SK-N-SH (cell line): ENCODE measurements at regions not wholly inside any gene's neighbourhood (a gene's known extent, or its start where the extent isn't known, plus 50 kb on each side); places are given as distances from the start of the nearest gene placed in this dataset.
A peak's percentile ranks its signal among the peaks of the same experiment; 100 is the strongest.

Source experiments
- CTCF ChIA-PET: fragments of 300-600, 350-600 bp; formaldehyde crosslinking; extraction: SDS; loops from one replicate; lab custom pipeline; 2021; lab: Yijun Ruan, JAX
- POLR2A ChIA-PET: fragments of 350-600 bp; sonication (Branson Sonifier 250); formaldehyde crosslinking; extraction: SDS; loops from one replicate; lab custom pipeline; 2020; ENCODE audit warnings: antibody characterized with exemption, inconsistent platforms; lab: Yijun Ruan, JAX
- DNase-seq: peaks from one replicate; pipeline ENCODE4 v3.0.0; 2012
- H2AFZ ChIP-seq: fragments of 200-600 bp; sonication (generic); 2 replicates; pipeline ENCODE4 v1.8.1; 2016; ENCODE audit warnings: antibody characterized with exemption, mild to moderate bottlenecking, low read depth
- H3F3A ChIP-seq: fragments of 200-600 bp; sonication (generic); replicated peaks from 2 replicates; pipeline ENCODE3; 2016; ENCODE audit warnings: antibody characterized with exemption, mild to moderate bottlenecking; ENCODE audit not compliant: insufficient read depth
- H3K27ac ChIP-seq, 2 experiments: fragments of 200-500 bp in 1 of 2; fragments of 200-600 bp in 1 of 2; sonication (Bioruptor generic) in 1 of 2; sonication (generic), shearing (Covaris generic) in 1 of 2; 2 replicates each; pipeline versions ENCODE4 v1.5.1 to v1.6.1; 2014 to 2016; ENCODE audit warnings: low read depth in 2 of 2, inconsistent platforms in 1 of 2, low read length in 1 of 2, mild to moderate bottlenecking in 1 of 2, mixed read lengths in 1 of 2
- H3K27me3 ChIP-seq: fragments of 200-600 bp; sonication (generic), shearing (Covaris generic); 2 replicates; pipeline ENCODE4 v1.6.1; 2016; ENCODE audit warnings: mixed run types; ENCODE audit not compliant: insufficient read depth
- H3K36me3 ChIP-seq, 2 experiments: fragments of 200-500 bp in 1 of 2; fragments of 200-600 bp in 1 of 2; sonication (Bioruptor generic) in 1 of 2; sonication (generic) in 1 of 2; replicated peaks in 1 of 2; 2 replicates each; pipeline versions ENCODE3 to v1.5.1; 2014 to 2016; ENCODE audit warnings: low read length in 1 of 2, mild to moderate bottlenecking in 1 of 2; ENCODE audit not compliant: insufficient read depth in 2 of 2, control insufficient read depth in 1 of 2
- H3K4me1 ChIP-seq, 2 experiments: fragments of 200-500 bp in 1 of 2; fragments of 200-600 bp in 1 of 2; sonication (Bioruptor generic) in 1 of 2; sonication (generic), shearing (Covaris generic) in 1 of 2; 2 replicates each; pipeline versions ENCODE4 v1.5.1 to v1.6.1; 2014 to 2016; ENCODE audit warnings: low read depth in 1 of 2, low read length in 1 of 2, mixed run types in 1 of 2; ENCODE audit not compliant: insufficient read depth in 2 of 2, control insufficient read depth in 1 of 2
- H3K4me2 ChIP-seq: fragments of 200-600 bp; sonication (generic), shearing (Covaris generic); 2 replicates; pipeline ENCODE4 v1.6.1; 2017; ENCODE audit warnings: mixed run types
- H3K4me3 ChIP-seq, 2 experiments: fragments of 200-500 bp in 1 of 2; fragments of 200-600 bp in 1 of 2; sonication (Bioruptor generic) in 1 of 2; sonication (generic), shearing (Covaris generic) in 1 of 2; 2 replicates each; pipeline versions ENCODE4 v1.5.1 to v1.8.1; 2014 to 2016; ENCODE audit warnings: low read depth in 2 of 2, inconsistent platforms in 1 of 2, low read length in 1 of 2, mild to moderate bottlenecking in 1 of 2, mixed read lengths in 1 of 2, moderate library complexity in 1 of 2
- H3K79me2 ChIP-seq: fragments of 200-600 bp; sonication (generic); 2 replicates; pipeline ENCODE4 v1.8.1; 2017; ENCODE audit warnings: mild to moderate bottlenecking; ENCODE audit not compliant: insufficient read depth
- H3K9ac ChIP-seq: fragments of 200-600 bp; sonication (generic); 2 replicates; pipeline ENCODE4 v1.6.1; 2017; ENCODE audit warnings: mixed run types
- H3K9me2 ChIP-seq: fragments of 200-600 bp; sonication (generic); 2 replicates; pipeline ENCODE4 v1.6.1; 2017; ENCODE audit warnings: mixed run types
- H3K9me3 ChIP-seq: fragments of 200-600 bp; sonication (generic); 2 replicates; pipeline ENCODE4 v1.6.1; 2017; ENCODE audit warnings: mixed run types, mild to moderate bottlenecking, moderate library complexity
- H4K20me1 ChIP-seq: fragments of 200-600 bp; sonication (generic); 2 replicates; pipeline ENCODE4 v1.6.1; 2017; ENCODE audit warnings: mild to moderate bottlenecking, mixed run types; ENCODE audit not compliant: insufficient read depth
- CTCF ChIP-seq: fragments of 200-600 bp; sonication (generic); IDR thresholded peaks from 2 replicates; pipeline ENCODE4 v1.6.1; 2017; ENCODE audit warnings: antibody characterized with exemption, mild to moderate bottlenecking, moderate library complexity
- EP300 ChIP-seq, 2 experiments: IDR thresholded peaks; 2 replicates each; pipeline versions ENCODE4 v1.4.0 to v1.6.1; 2012; ENCODE audit warnings: borderline replicate concordance in 1 of 2, low read depth in 1 of 2, low read length in 1 of 2
- FOSL2 ChIP-seq: IDR thresholded peaks from 2 replicates; pipeline ENCODE4 v1.4.0; 2012; ENCODE audit warnings: low read depth, mild to moderate bottlenecking, moderate library complexity, borderline replicate concordance
- GATA2 ChIP-seq: sonication (generic); formaldehyde crosslinking; IDR thresholded peaks from 2 replicates; pipeline ENCODE4 v1.5.0; 2020; ENCODE audit warnings: mild to moderate bottlenecking, missing genetic modification reagents
- IRF3 ChIP-seq: fragments of 150-350 bp; IDR thresholded peaks from 2 replicates; pipeline ENCODE4 v1.6.1; 2016; ENCODE audit warnings: mild to moderate bottlenecking, low read depth, low read length
- NFIC ChIP-seq: IDR thresholded peaks from 2 replicates; pipeline ENCODE4 v1.4.0; 2012; ENCODE audit warnings: borderline replicate concordance
- POLR2AphosphoS5 ChIP-seq: IDR thresholded peaks from 2 replicates; pipeline ENCODE4 v1.6.1; 2012; ENCODE audit warnings: low read depth, low read length
- TCF12 ChIP-seq: IDR thresholded peaks from 2 replicates; pipeline ENCODE4 v1.4.0; 2012
- USF2 ChIP-seq: fragments of 150-350 bp; IDR thresholded peaks from 2 replicates; pipeline ENCODE4 v1.6.1; 2017; ENCODE audit warnings: antibody characterized with exemption, low read length, low read depth, borderline replicate concordance
- WGBS: methylation state at CpG from one replicate; pipeline ENCODE4 v1.1.6; 2017; ENCODE audit warnings: low lambda C conversion rate; 5-methylcytosine and 5-hydroxymethylcytosine counted together
- TF ChIP-seq, protein P1 (sequence below): IDR thresholded peaks from 2 replicates; pipeline ENCODE4 v1.4.0; 2012; ENCODE audit warnings: low read depth

GRCh38 chr6:159103396-159104162 lies 58.8 kb upstream of the TAGAP start:
- Histone ChIP-seq H3K9me2 (no peaks in the 10 kb centered on the region), H3K4me2 (no peak overlapping the region), H3K79me2 (no peaks in the 10 kb centered on the region), H3K4me1 (peaks cover 0 to 4% of the 10 kb centered on the region in 2 experiments; a peak in 1 of 4 replicates), H3K9me3 (no peaks in the 10 kb centered on the region), H4K20me1 (no peaks in the 10 kb centered on the region), H3F3A (no peaks in the 10 kb centered on the region), H3K36me3 (no peaks in the 10 kb centered on the region), H2AFZ (no peak overlapping the region), H3K9ac (no peak overlapping the region), H3K27ac (no peak overlapping the region), H3K4me3 (peak overlapping the region in 1 of 2 experiments; percentile 19; a peak in 1 of 4 replicates), H3K27me3 (peaks cover 5% of the 10 kb centered on the region; the same call in 1 of the 2 replicates)
- 60% methylated on average over 17 of the region's 18 CpGs for WGBS
- no peak for DNase-seq
- TF ChIP-seq IRF3 (no peak), USF2 (no peak), EP300 (IDR thresholded peaks at IDR 0.05; ENCODE audit: borderline replicate concordance in 1 of 2, low read depth in 1 of 2, low read length in 1 of 2) (no peak), GATA2 (CRISPR knock-in tag) (no peak), TCF12 (no peak), POLR2AphosphoS5 (no peak), NFIC (no peak), CTCF (no peak), FOSL2 (no peak)
- TF ChIP-seq, protein P1, sequence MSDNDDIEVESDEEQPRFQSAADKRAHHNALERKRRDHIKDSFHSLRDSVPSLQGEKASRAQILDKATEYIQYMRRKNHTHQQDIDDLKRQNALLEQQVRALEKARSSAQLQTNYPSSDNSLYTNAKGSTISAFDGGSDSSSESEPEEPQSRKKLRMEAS = no peak
- CTCF ChIA-PET = interaction anchor here (0.6 to 10.5 kb wide), 39 partner anchors 9 to 550 kb away, joined by 3 to 152 read pairs (median 5); partner anchors contain the start of genes FNDC1 and TAGAP
- POLR2A ChIA-PET = no interaction called here
